ENCODE measurements at regions not wholly inside any gene's neighbourhood (a gene's known extent, or its start where the extent isn't known, plus 50 kb on each side); places are given as distances from the start of the nearest gene placed in this dataset.

GRCh38 chr7:124429923-124430322 is 335.7 kb downstream of the GPR37 start (continued):
- TF ChIP-seq ATF2 (IDR thresholded peaks at IDR 0.05; ENCODE audit: low read length): no peak
- TF ChIP-seq KDM1A (IDR thresholded peaks at IDR 0.05; ENCODE audit: borderline replicate concordance, low read length): no peak
